ENCODE measurements at regions not wholly inside any gene's neighbourhood (a gene's known extent, or its start where the extent isn't known, plus 50 kb on each side); places are given as distances from the start of the nearest gene placed in this dataset.

- TF ChIP-seq REST (IDR thresholded peaks at IDR 0.05; ENCODE audit: insufficient read depth in 1 of 2, low read depth in 2 of 2, low read length in 2 of 2) (no peak), FOXP2 (optimal IDR thresholded peaks at IDR 0.05; ENCODE audit: borderline replicate concordance, extremely low read depth, extremely low read length, insufficient read depth) (no peak), SIN3A (IDR thresholded peaks at IDR 0.05; ENCODE audit: borderline replicate concordance, insufficient read depth, low read length) (no peak)
Measured at GRCh38 chr16:54517181-54517580, 230.6 kb upstream of the IRX3 start.

GRCh38 chr16:54512467-54512995, 225.9 kb upstream of the IRX3 start:
- no peak for TF ChIP-seq FOXP2 (optimal IDR thresholded peaks at IDR 0.05; ENCODE audit: borderline replicate concordance, extremely low read depth, extremely low read length, insufficient read depth)
- no peak for TF ChIP-seq SIN3A (IDR thresholded peaks at IDR 0.05; ENCODE audit: borderline replicate concordance, insufficient read depth, low read length)
- no peak for TF ChIP-seq REST (IDR thresholded peaks at IDR 0.05; ENCODE audit: insufficient read depth in 1 of 2, low read depth in 2 of 2, low read length in 2 of 2)
- no peak for TF ChIP-seq POLR2AphosphoS5 (IDR thresholded peaks at IDR 0.05; ENCODE audit: low read depth, low read length)
- no peak for TF ChIP-seq TAF1 (IDR thresholded peaks at IDR 0.05; ENCODE audit: borderline replicate concordance, insufficient read depth, low read length)

- no peak for TF ChIP-seq REST (IDR thresholded peaks at IDR 0.05; ENCODE audit: insufficient read depth in 1 of 2, low read depth in 2 of 2, low read length in 2 of 2)
- TF ChIP-seq POLR2AphosphoS5 (IDR thresholded peaks at IDR 0.05; ENCODE audit: low read depth, low read length): no peak
- TF ChIP-seq FOXP2 (optimal IDR thresholded peaks at IDR 0.05; ENCODE audit: borderline replicate concordance, extremely low read depth, extremely low read length, insufficient read depth): no peak
- TF ChIP-seq TAF1 (IDR thresholded peaks at IDR 0.05; ENCODE audit: borderline replicate concordance, insufficient read depth, low read length): no peak
- no peak for TF ChIP-seq SIN3A (IDR thresholded peaks at IDR 0.05; ENCODE audit: borderline replicate concordance, insufficient read depth, low read length)
Measured at GRCh38 chr16:54511222-54511731, 224.7 kb upstream of the IRX3 start.

GRCh38 chr16:54510685-54511221, 224.2 kb upstream of the IRX3 start:
- TF ChIP-seq TAF1 (IDR thresholded peaks at IDR 0.05; ENCODE audit: borderline replicate concordance, insufficient read depth, low read length): no peak
- TF ChIP-seq REST (IDR thresholded peaks at IDR 0.05; ENCODE audit: insufficient read depth in 1 of 2, low read depth in 2 of 2, low read length in 2 of 2): no peak
- no peak for TF ChIP-seq POLR2AphosphoS5 (IDR thresholded peaks at IDR 0.05; ENCODE audit: low read depth, low read length)
- TF ChIP-seq FOXP2 (optimal IDR thresholded peaks at IDR 0.05; ENCODE audit: borderline replicate concordance, extremely low read depth, extremely low read length, insufficient read depth): no peak
- TF ChIP-seq SIN3A (IDR thresholded peaks at IDR 0.05; ENCODE audit: borderline replicate concordance, insufficient read depth, low read length): no peak
